ENCODE measurements at regions not wholly inside any gene's neighbourhood (a gene's known extent, or its start where the extent isn't known, plus 50 kb on each side); places are given as distances from the start of the nearest gene placed in this dataset.

GRCh38 chr17:54348234-54348633, 525.5 kb downstream of the KIF2B start:
- TF ChIP-seq CTCF (IDR thresholded peaks at IDR 0.05 in 8 of 11, conservative IDR thresholded peaks at IDR 0.05 in 3 of 11) (no peak), POLR2A (IDR thresholded peaks at IDR 0.05) (no peak), POLR2AphosphoS5 (IDR thresholded peaks at IDR 0.05) (no peak)
